GM12878 (cell line): ENCODE measurements at regions not wholly inside any gene's neighbourhood (a gene's known extent, or its start where the extent isn't known, plus 50 kb on each side); places are given as distances from the start of the nearest gene placed in this dataset.

Experiments used
- ATF7 ChIP-seq: fragments of 450-650 bp; IDR thresholded peaks from 2 replicates; pipeline ENCODE4 v1.6.1; 2016; ENCODE audit warnings: low read depth, mild to moderate bottlenecking
- CBFB ChIP-seq: IDR thresholded peaks from 2 replicates; pipeline ENCODE4 v1.6.1; 2016; ENCODE audit warnings: antibody characterized with exemption, low read depth
- MTA3 ChIP-seq: IDR thresholded peaks from 2 replicates; pipeline ENCODE4 v1.6.1; 2012; ENCODE audit warnings: low read length, inconsistent platforms, borderline replicate concordance
- MYC ChIP-seq: IDR thresholded peaks from 2 replicates; pipeline ENCODE4 v1.6.1; 2011; ENCODE audit warnings: mild to moderate bottlenecking, low read length, moderate library complexity, inconsistent platforms; ENCODE audit not compliant: insufficient read depth, insufficient replicate concordance, insufficient read length, severe bottlenecking
- NRF1 ChIP-seq: conservative IDR thresholded peaks from 2 replicates; pipeline ENCODE4 v1.6.1; 2011; ENCODE audit warnings: mild to moderate bottlenecking, low read depth, low read length, improper control_type of control experiment
- RFX5 ChIP-seq: IDR thresholded peaks from 2 replicates; pipeline ENCODE4 v1.6.1; 2011; ENCODE audit warnings: low read depth, low read length, improper control_type of control experiment
- SIX5 ChIP-seq: IDR thresholded peaks from 2 replicates; pipeline ENCODE4 v1.6.1; 2011; ENCODE audit warnings: mild to moderate bottlenecking, low read depth, low read length, moderate library complexity; ENCODE audit not compliant: severe bottlenecking
- SMARCA5 ChIP-seq: fragments of 450-650 bp; IDR thresholded peaks from 2 replicates; pipeline ENCODE4 v1.6.1; 2017; ENCODE audit warnings: mild to moderate bottlenecking
- SMC3 ChIP-seq: IDR thresholded peaks from 2 replicates; pipeline ENCODE4 v1.6.1; 2011; ENCODE audit warnings: low read length, improper control_type of control experiment, borderline replicate concordance
- TF ChIP-seq, protein P1 (sequence below): IDR thresholded peaks from 2 replicates; pipeline ENCODE4 v1.6.1; 2012; ENCODE audit warnings: low read depth, low read length, improper control_type of control experiment
- TF ChIP-seq, protein P2 (sequence below), 3 experiments: IDR thresholded peaks in 2 of 3; conservative IDR thresholded peaks in 1 of 3; 2 replicates each; pipeline ENCODE4 v1.5.1; 2011; ENCODE audit warnings: low read depth in 3 of 3, low read length in 3 of 3, mild to moderate bottlenecking in 3 of 3, control low read depth in 2 of 3, moderate library complexity in 2 of 3, inconsistent platforms in 1 of 3, mixed read lengths in 1 of 3; ENCODE audit not compliant: control insufficient read depth in 2 of 3, insufficient read depth in 1 of 3; ENCODE audit errors: extremely low read depth in 1 of 3

DNA sequence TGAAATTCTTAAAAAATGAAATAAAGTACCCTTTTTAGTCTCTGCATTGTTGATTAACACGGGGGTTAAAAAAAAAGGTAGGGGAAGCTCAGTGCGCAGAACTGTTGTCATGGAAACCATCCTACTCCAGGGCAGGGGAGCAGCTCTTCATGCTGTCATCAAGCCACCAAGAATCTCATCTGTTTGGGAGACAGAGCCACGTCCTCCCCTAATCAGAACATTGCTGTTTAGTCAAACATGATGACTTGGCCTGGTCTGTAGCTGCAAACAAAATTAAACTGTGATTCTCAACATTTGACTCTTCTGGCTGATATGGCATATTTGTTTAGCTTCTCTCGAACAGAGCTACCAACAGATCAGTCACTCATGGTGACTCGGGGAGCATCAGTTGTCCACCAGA is 254.4 kb upstream of the KLF14 start:
- TF ChIP-seq, protein P1, sequence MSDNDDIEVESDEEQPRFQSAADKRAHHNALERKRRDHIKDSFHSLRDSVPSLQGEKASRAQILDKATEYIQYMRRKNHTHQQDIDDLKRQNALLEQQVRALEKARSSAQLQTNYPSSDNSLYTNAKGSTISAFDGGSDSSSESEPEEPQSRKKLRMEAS = no peak
- TF ChIP-seq MYC = no peak
- TF ChIP-seq, protein P2, sequence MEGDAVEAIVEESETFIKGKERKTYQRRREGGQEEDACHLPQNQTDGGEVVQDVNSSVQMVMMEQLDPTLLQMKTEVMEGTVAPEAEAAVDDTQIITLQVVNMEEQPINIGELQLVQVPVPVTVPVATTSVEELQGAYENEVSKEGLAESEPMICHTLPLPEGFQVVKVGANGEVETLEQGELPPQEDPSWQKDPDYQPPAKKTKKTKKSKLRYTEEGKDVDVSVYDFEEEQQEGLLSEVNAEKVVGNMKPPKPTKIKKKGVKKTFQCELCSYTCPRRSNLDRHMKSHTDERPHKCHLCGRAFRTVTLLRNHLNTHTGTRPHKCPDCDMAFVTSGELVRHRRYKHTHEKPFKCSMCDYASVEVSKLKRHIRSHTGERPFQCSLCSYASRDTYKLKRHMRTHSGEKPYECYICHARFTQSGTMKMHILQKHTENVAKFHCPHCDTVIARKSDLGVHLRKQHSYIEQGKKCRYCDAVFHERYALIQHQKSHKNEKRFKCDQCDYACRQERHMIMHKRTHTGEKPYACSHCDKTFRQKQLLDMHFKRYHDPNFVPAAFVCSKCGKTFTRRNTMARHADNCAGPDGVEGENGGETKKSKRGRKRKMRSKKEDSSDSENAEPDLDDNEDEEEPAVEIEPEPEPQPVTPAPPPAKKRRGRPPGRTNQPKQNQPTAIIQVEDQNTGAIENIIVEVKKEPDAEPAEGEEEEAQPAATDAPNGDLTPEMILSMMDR (IDR thresholded peaks at IDR 0.05 in 2 of 3, conservative IDR thresholded peaks at IDR 0.05 in 1 of 3; ENCODE audit: control insufficient read depth in 2 of 3, extremely low read depth in 1 of 3, insufficient read depth in 1 of 3, low read depth in 3 of 3, low read length in 3 of 3) = no peak
- no peak for TF ChIP-seq MTA3
- TF ChIP-seq SIX5 = no peak
- no peak for TF ChIP-seq SMARCA5
- TF ChIP-seq RFX5 = no peak
- no peak for TF ChIP-seq CBFB
- TF ChIP-seq ATF7 = no peak
- TF ChIP-seq SMC3 = no peak
- TF ChIP-seq NRF1 = no peak
